Lung (tissue), 11 donors: ENCODE measurements at regions not wholly inside any gene's neighbourhood (a gene's known extent, or its start where the extent isn't known, plus 50 kb on each side); places are given as distances from the start of the nearest gene placed in this dataset.
"Not testable (repeated sequence)": the region's sequence is repeated elsewhere in the genome, so short reads cannot be mapped to it uniquely, and the experiment has no call there.

Experiments
- ATAC-seq: fragments of 200-7000 bp; cut with Tn5 transposase; one replicate; pipeline ENCODE4 v1.9.1; 2020; ENCODE audit warnings: moderate number of reproducible peaks; ENCODE audit not compliant: insufficient read depth, low FRiP score
- DNase-seq, 3 donors: peaks; one replicate each; pipeline ENCODE4 v3.0.0-alpha.2; 2013 to 2017
- H3K27ac ChIP-seq, 2 donors: one replicate each; pipeline ENCODE4 v1.5.1; 2013; ENCODE audit warnings: mild to moderate bottlenecking in 2 of 2, moderate library complexity in 2 of 2, control low read depth in 1 of 2, inconsistent platforms in 1 of 2, low read depth in 1 of 2, low read length in 1 of 2
- H3K27me3 ChIP-seq, 3 donors: one replicate each; pipeline ENCODE4 v1.5.1; 2013; ENCODE audit warnings: low read length in 2 of 3; ENCODE audit not compliant: control insufficient read depth in 3 of 3, insufficient read depth in 3 of 3
- H3K36me3 ChIP-seq, 4 donors: one replicate each; pipeline ENCODE4 v1.5.1; 2013; ENCODE audit warnings: low read length in 4 of 4, mild to moderate bottlenecking in 1 of 4, moderate library complexity in 1 of 4; ENCODE audit not compliant: control insufficient read depth in 4 of 4, insufficient read depth in 4 of 4
- H3K4me1 ChIP-seq, 5 donors: one replicate each; pipeline ENCODE4 v1.5.1; 2013; ENCODE audit warnings: low read length in 5 of 5, mild to moderate bottlenecking in 2 of 5, moderate library complexity in 1 of 5; ENCODE audit not compliant: control insufficient read depth in 5 of 5, insufficient read depth in 5 of 5
- H3K4me3 ChIP-seq: one replicate; pipeline ENCODE4 v1.5.1; 2013; ENCODE audit warnings: mild to moderate bottlenecking, control low read depth, moderate library complexity
- H3K9ac ChIP-seq, 2 donors: one replicate each; pipeline ENCODE4 v1.5.1; 2013; ENCODE audit warnings: low read length in 2 of 2, control low read depth in 1 of 2; ENCODE audit not compliant: insufficient read depth in 1 of 2
- H3K9me3 ChIP-seq, 4 donors: one replicate each; pipeline ENCODE4 v1.5.1; 2013; ENCODE audit warnings: low read length in 3 of 4, mild to moderate bottlenecking in 1 of 4, moderate library complexity in 1 of 4; ENCODE audit not compliant: control insufficient read depth in 4 of 4, insufficient read depth in 3 of 4
- WGBS, 2 donors: extraction: QIAGEN DNeasy Blood & Tissue Kit; methylation state at CpG; one replicate each; pipeline ENCODE4 v1.1.7; 2013; 5-methylcytosine and 5-hydroxymethylcytosine counted together
- TF ChIP-seq, protein P1 (sequence below): IDR thresholded peaks from 2 replicates; pipeline ENCODE4 v1.5.1; 2012; ENCODE audit warnings: mild to moderate bottlenecking; ENCODE audit errors: control extremely low read depth, extremely low read depth
- donor health status: control.
- donor health status: control.
- donor health status: Bipolar disorder and iron deficiency.
- donor health status: healthy.
- donor health status: DM: yes; HTN: yes; CAD: no.

DNA sequence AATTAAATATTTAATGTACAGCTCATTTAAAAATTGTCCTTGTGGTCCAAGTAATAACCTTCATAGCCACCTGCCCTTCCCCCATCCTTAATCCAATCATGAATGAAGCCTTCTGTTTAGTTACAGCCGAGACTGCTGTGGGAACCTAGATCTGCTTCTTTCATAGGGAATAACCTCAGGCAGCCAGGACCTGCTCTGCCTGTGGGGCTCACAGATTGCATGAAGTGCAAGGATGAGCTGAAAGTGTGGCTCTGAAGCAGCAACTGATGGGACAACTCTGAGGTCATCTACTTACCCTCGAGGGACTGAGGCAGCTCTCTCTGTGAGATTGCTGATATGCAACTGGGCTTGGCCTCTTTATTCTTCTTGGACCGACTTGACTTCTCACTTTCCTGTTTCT lies 169.8 kb downstream of the POTEB3 start:
- no peak for ATAC-seq
- no peak overlapping the region for H3K9ac ChIP-seq
- no peak overlapping the region for H3K4me3 ChIP-seq
- no peak for DNase-seq
- no peak overlapping the region for H3K27ac ChIP-seq
- H3K4me1 ChIP-seq: no peaks in the 10 kb centered on the region
- peaks cover 0 to 4% (median 0%) of the 10 kb centered on the region in 4 donors for H3K9me3 ChIP-seq
- H3K36me3 ChIP-seq: no peaks in the 10 kb centered on the region
- H3K27me3 ChIP-seq: no peaks in the 10 kb centered on the region
- TF ChIP-seq, protein P1, sequence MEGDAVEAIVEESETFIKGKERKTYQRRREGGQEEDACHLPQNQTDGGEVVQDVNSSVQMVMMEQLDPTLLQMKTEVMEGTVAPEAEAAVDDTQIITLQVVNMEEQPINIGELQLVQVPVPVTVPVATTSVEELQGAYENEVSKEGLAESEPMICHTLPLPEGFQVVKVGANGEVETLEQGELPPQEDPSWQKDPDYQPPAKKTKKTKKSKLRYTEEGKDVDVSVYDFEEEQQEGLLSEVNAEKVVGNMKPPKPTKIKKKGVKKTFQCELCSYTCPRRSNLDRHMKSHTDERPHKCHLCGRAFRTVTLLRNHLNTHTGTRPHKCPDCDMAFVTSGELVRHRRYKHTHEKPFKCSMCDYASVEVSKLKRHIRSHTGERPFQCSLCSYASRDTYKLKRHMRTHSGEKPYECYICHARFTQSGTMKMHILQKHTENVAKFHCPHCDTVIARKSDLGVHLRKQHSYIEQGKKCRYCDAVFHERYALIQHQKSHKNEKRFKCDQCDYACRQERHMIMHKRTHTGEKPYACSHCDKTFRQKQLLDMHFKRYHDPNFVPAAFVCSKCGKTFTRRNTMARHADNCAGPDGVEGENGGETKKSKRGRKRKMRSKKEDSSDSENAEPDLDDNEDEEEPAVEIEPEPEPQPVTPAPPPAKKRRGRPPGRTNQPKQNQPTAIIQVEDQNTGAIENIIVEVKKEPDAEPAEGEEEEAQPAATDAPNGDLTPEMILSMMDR: no peak
- 52 to 56% methylated on average over 3 of the region's 3 CpGs for WGBS, 2 donors

DNA sequence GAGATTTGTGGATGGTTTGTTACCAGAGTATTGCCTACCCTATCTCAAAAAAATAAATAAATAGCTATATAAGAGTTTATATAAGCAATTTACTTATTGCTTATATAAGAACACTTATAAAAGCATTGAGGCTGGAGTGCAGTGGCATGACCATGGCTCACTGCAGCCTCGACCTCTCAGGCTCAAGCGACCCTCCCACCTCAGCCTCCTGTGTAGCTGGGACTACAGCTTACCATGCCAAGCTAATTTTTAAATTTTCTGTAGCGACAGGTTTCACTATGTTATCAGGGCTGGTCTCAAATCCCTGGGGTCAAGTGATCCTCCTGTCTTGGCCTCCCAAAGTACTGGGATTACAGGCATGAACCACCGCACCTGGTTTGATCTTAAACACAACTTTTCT lies 170.6 kb downstream of the POTEB3 start:
- H3K27me3 ChIP-seq, H3K9ac ChIP-seq, H3K4me1 ChIP-seq, H3K27ac ChIP-seq, H3K9me3 ChIP-seq, H3K4me3 ChIP-seq, DNase-seq, ATAC-seq, H3K36me3 ChIP-seq: not testable (repeated sequence)
- WGBS, 2 donors: 78 to 79% methylated on average over 4 of the region's 4 CpGs

DNA sequence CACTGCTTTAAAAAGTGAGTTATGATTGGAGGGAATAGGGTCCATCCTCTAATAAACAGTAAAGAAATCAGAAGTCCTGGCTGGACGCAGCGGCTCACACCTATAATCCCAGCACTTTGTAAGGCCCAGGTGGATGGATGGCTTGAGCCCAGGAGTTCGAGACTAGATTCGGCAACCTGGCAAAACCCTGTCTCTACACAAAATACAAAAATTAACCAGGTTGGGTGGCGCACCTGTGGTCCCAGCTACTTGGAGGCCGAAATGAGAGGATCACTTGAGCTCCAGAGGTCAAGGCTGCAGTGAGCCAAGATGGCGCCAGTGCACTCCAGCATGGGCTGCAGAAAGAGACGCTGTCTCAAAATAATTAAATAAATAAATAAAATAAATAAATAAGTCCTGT lies 171.2 kb downstream of the POTEB3 start:
- no peak for ATAC-seq
- no peak overlapping the region for H3K4me3 ChIP-seq
- H3K27me3 ChIP-seq: no peaks in the 10 kb centered on the region
- TF ChIP-seq, protein P1: no peak
- no peak overlapping the region for H3K27ac ChIP-seq
- DNase-seq: no peak
- 86% methylated on average over 8 of the region's 8 CpGs for WGBS, 2 donors
- no peak overlapping the region for H3K9ac ChIP-seq
- peaks cover 0 to 5% (median 0%) of the 10 kb centered on the region in 4 donors for H3K9me3 ChIP-seq
- H3K36me3 ChIP-seq: no peaks in the 10 kb centered on the region
- no peaks in the 10 kb centered on the region for H3K4me1 ChIP-seq

DNA sequence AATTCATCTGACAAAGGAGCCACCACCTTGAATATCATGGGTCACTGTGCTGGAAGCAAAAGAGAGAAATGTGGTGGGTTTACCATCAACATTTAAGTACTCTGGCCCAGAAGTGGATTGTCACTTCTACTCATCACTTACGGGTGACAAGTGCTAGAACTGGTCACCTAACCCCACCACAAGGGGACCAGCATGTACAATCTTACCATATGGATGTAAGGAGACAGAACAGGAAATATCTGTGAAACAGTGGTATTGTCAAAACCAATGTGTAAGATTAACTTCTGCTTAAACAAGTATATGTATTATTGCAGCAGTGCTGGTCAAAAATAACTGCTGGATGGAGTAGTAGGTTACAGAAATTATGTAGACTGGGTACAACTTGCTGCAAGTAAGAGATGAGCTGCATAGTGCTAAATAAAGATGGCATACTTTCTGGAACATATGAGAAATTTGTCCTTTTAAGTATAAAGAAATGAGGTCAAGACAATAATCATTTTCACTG lies 171.8 kb downstream of the POTEB3 start:
- H3K4me3 ChIP-seq: no peak overlapping the region
- ATAC-seq (no peak), DNase-seq (no peak)
- no peak overlapping the region for H3K9ac ChIP-seq
- WGBS, 2 donors: 43 to 65% methylated on average over 1 of the region's 1 CpG
- H3K27ac ChIP-seq: no peak overlapping the region
- H3K36me3 ChIP-seq: no peaks in the 10 kb centered on the region
- H3K9me3 ChIP-seq: peaks cover 0 to 8% (median 0%) of the 10 kb centered on the region in 4 donors
- no peaks in the 10 kb centered on the region for H3K27me3 ChIP-seq
- no peaks in the 10 kb centered on the region for H3K4me1 ChIP-seq
- TF ChIP-seq, protein P1: no peak
